NT2/D1 (cell line): ENCODE measurements at regions not wholly inside any gene's neighbourhood (a gene's known extent, or its start where the extent isn't known, plus 50 kb on each side); places are given as distances from the start of the nearest gene placed in this dataset.

Experiments
- YY1 ChIP-seq: IDR thresholded peaks from 2 replicates; pipeline ENCODE4 v1.6.1; 2011; ENCODE audit not compliant: insufficient read length, insufficient read depth
- ZNF274 ChIP-seq: IDR thresholded peaks from 2 replicates; pipeline ENCODE4 v1.6.1; 2011; ENCODE audit warnings: mild to moderate bottlenecking, low read depth, low read length

DNA sequence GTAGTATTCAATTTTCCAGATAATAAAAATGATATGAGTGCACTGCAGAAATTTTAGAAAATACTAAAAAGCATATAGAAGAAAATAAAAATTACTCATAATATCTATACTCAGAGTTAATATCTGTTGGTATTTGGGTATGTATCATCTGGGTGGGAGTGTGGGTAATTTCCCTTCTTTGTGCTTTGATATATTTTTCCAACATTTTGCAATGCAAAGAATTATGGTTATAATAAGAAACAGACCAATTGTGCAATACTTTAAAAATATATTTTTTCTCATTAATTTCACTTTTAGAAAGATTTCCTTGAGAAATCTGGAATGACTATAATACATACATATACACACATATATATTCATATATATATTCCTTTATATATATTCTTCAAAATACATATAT lies 665.7 kb downstream of the ADGRL2 start:
- TF ChIP-seq YY1: no peak
- TF ChIP-seq ZNF274: no peak
